ENCODE measurements at regions not wholly inside any gene's neighbourhood (a gene's known extent, or its start where the extent isn't known, plus 50 kb on each side); places are given as distances from the start of the nearest gene placed in this dataset.

DNA sequence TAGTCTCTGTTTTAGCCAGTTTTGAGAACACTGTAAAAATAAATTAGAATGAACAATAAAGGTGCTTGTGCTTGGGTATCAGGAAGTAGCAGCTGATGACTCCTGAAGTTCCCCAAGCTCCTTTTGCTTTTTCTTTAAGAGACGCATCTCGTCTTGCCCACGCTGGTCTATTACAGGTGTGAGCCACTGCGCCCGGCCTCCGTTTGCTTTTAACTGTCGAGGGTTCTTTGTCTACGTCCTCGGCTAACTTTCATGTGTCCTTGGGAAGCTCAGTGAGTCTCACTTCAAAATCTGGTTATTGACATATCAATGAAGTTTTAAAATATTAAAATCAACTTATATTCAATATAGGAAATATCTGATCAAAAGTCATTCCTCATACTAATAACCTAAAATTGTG is 246.5 kb downstream of the FBXO15 start:
- TF ChIP-seq TCF4 (CRISPR knock-in tag; IDR thresholded peaks at IDR 0.05; ENCODE audit: borderline replicate concordance) (no peak), BACH2 (CRISPR knock-in tag; IDR thresholded peaks at IDR 0.05; ENCODE audit: borderline replicate concordance) (no peak), RARB (CRISPR knock-in tag; IDR thresholded peaks at IDR 0.05) (no peak), TOX (CRISPR knock-in tag; IDR thresholded peaks at IDR 0.05; ENCODE audit: borderline replicate concordance) (no peak), PPARA (CRISPR knock-in tag; IDR thresholded peaks at IDR 0.05; ENCODE audit: borderline replicate concordance) (no peak), ZFP30 (CRISPR knock-in tag; IDR thresholded peaks at IDR 0.05) (no peak), ISL1 (CRISPR knock-in tag; IDR thresholded peaks at IDR 0.05) (no peak)
- TF ChIP-seq, protein P1, sequence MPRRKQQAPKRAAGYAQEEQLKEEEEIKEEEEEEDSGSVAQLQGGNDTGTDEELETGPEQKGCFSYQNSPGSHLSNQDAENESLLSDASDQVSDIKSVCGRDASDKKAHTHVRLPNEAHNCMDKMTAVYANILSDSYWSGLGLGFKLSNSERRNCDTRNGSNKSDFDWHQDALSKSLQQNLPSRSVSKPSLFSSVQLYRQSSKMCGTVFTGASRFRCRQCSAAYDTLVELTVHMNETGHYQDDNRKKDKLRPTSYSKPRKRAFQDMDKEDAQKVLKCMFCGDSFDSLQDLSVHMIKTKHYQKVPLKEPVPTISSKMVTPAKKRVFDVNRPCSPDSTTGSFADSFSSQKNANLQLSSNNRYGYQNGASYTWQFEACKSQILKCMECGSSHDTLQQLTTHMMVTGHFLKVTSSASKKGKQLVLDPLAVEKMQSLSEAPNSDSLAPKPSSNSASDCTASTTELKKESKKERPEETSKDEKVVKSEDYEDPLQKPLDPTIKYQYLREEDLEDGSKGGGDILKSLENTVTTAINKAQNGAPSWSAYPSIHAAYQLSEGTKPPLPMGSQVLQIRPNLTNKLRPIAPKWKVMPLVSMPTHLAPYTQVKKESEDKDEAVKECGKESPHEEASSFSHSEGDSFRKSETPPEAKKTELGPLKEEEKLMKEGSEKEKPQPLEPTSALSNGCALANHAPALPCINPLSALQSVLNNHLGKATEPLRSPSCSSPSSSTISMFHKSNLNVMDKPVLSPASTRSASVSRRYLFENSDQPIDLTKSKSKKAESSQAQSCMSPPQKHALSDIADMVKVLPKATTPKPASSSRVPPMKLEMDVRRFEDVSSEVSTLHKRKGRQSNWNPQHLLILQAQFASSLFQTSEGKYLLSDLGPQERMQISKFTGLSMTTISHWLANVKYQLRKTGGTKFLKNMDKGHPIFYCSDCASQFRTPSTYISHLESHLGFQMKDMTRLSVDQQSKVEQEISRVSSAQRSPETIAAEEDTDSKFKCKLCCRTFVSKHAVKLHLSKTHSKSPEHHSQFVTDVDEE (CRISPR knock-in tag; IDR thresholded peaks at IDR 0.05): no peak
- TF ChIP-seq, protein P2, sequence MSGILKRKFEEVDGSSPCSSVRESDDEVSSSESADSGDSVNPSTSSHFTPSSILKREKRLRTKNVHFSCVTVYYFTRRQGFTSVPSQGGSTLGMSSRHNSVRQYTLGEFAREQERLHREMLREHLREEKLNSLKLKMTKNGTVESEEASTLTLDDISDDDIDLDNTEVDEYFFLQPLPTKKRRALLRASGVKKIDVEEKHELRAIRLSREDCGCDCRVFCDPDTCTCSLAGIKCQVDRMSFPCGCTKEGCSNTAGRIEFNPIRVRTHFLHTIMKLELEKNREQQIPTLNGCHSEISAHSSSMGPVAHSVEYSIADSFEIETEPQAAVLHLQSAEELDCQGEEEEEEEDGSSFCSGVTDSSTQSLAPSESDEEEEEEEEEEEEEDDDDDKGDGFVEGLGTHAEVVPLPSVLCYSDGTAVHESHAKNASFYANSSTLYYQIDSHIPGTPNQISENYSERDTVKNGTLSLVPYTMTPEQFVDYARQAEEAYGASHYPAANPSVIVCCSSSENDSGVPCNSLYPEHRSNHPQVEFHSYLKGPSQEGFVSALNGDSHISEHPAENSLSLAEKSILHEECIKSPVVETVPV (CRISPR knock-in tag; IDR thresholded peaks at IDR 0.05): no peak
- TF ChIP-seq, protein P3, sequence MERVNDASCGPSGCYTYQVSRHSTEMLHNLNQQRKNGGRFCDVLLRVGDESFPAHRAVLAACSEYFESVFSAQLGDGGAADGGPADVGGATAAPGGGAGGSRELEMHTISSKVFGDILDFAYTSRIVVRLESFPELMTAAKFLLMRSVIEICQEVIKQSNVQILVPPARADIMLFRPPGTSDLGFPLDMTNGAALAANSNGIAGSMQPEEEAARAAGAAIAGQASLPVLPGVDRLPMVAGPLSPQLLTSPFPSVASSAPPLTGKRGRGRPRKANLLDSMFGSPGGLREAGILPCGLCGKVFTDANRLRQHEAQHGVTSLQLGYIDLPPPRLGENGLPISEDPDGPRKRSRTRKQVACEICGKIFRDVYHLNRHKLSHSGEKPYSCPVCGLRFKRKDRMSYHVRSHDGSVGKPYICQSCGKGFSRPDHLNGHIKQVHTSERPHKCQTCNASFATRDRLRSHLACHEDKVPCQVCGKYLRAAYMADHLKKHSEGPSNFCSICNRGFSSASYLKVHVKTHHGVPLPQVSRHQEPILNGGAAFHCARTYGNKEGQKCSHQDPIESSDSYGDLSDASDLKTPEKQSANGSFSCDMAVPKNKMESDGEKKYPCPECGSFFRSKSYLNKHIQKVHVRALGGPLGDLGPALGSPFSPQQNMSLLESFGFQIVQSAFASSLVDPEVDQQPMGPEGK (CRISPR knock-in tag; IDR thresholded peaks at IDR 0.05; ENCODE audit: borderline replicate concordance): no peak

DNA sequence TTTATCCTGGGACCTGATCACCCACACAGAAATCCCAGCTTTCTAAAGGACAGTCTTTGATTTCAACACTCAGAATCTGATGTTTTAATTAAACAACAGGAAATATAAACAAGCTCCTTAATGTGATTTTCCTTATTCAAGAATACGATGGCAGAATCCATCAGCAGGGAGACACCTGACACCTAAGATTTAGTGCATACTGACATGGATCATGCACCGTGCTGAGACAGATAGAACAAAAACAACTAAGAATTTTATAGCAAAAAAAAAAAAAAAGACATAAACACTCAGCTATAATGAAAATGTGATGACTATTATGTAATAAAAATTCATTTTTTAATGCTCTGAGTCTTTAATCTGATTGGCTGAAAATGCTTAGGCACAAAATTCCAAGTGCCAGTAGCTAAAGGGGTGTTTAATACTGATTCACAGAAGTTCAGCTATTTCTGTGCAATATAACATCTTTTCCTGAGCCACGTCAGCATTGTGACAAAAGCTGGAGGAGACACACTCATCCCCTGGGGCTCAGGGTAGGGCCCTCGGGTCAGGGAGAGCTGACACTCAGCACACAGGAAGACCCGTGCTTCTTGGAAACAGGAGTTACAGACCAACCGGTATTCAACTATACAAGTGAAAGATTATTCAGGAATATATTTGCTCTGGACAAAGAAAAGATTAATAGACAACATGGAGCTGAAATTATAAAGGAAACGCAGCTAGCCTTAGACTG is 247.4 kb downstream of the FBXO15 start:
- TF ChIP-seq BACH2 (CRISPR knock-in tag; IDR thresholded peaks at IDR 0.05; ENCODE audit: borderline replicate concordance) (no peak), ZNF565 (CRISPR knock-in tag; conservative IDR thresholded peaks at IDR 0.05; ENCODE audit: low read depth) (no peak), ZFP30 (CRISPR knock-in tag; IDR thresholded peaks at IDR 0.05) (no peak), SNAI2 (CRISPR knock-in tag; IDR thresholded peaks at IDR 0.05) (no peak), ISL1 (CRISPR knock-in tag; IDR thresholded peaks at IDR 0.05) (no peak)
- TF ChIP-seq, protein P3 (CRISPR knock-in tag; IDR thresholded peaks at IDR 0.05; ENCODE audit: borderline replicate concordance): no peak
- ATAC-seq: no peak

More for the DNA sequence above, 246.5 kb downstream of the FBXO15 start:
- no peak for ATAC-seq

DNA sequence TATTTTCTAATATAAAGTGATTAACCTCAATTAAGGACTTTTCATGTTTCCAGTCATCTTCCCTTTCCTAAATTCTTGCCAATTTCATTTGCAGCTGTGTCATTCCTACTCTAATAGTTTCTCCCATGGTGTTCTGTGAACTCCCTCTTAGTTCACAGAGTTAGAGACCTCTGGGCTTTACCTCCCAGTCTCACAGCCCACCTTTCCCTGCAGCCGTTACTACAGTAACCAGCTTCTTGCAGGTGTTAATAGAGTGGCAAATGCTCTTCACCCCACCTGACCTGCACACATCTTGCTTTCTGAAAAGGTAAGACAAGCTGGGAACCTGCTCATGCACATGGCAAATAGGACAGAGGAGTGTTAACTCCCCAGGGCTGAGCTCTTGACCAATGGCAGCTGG is 250.1 kb downstream of the FBXO15 start:
- TF ChIP-seq CSDC2 (CRISPR knock-in tag; IDR thresholded peaks at IDR 0.05): no peak
- no peak for TF ChIP-seq ESRRG (CRISPR knock-in tag; IDR thresholded peaks at IDR 0.05)
- no peak for ATAC-seq

DNA sequence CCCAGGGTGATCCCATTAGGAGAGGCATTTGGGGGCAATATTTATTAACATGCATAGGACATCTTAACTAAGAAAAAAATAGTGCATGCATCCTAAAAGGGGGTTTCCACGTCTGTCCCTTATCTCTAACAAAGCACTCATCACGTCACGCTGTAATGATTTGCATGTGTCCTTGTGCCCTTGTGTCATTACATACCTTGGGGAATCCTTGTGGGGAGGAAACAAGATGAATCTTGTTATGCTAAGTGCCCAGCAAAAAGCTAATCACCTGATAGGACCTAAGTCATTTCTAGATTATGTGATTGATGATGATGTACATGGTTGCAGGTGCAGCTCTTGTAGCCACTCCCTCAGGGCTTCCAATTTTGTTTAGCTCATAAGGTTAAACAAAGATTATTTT is 250.9 kb downstream of the FBXO15 start:
- ATAC-seq: no peak
- TF ChIP-seq ZNF70 (CRISPR knock-in tag; IDR thresholded peaks at IDR 0.05) (no peak), ZFP3 (CRISPR knock-in tag; IDR thresholded peaks at IDR 0.05) (no peak), BACH2 (CRISPR knock-in tag; IDR thresholded peaks at IDR 0.05; ENCODE audit: borderline replicate concordance) (no peak), ZNF8 (CRISPR knock-in tag; IDR thresholded peaks at IDR 0.05) (no peak), TCF4 (CRISPR knock-in tag; IDR thresholded peaks at IDR 0.05; ENCODE audit: borderline replicate concordance) (no peak), ZFP30 (CRISPR knock-in tag; IDR thresholded peaks at IDR 0.05) (no peak), SNAI2 (CRISPR knock-in tag; IDR thresholded peaks at IDR 0.05) (no peak), ZC3H10 (CRISPR knock-in tag; IDR thresholded peaks at IDR 0.05) (no peak), ESRRG (CRISPR knock-in tag; IDR thresholded peaks at IDR 0.05) (no peak), TOX (CRISPR knock-in tag; IDR thresholded peaks at IDR 0.05; ENCODE audit: borderline replicate concordance) (no peak)
- TF ChIP-seq, protein P4, sequence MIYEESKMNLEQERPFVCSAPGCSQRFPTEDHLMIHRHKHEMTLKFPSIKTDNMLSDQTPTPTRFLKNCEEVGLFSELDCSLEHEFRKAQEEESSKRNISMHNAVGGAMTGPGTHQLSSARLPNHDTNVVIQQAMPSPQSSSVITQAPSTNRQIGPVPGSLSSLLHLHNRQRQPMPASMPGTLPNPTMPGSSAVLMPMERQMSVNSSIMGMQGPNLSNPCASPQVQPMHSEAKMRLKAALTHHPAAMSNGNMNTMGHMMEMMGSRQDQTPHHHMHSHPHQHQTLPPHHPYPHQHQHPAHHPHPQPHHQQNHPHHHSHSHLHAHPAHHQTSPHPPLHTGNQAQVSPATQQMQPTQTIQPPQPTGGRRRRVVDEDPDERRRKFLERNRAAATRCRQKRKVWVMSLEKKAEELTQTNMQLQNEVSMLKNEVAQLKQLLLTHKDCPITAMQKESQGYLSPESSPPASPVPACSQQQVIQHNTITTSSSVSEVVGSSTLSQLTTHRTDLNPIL (CRISPR knock-in tag; IDR thresholded peaks at IDR 0.05; ENCODE audit: low read depth): no peak
- TF ChIP-seq, protein P5, sequence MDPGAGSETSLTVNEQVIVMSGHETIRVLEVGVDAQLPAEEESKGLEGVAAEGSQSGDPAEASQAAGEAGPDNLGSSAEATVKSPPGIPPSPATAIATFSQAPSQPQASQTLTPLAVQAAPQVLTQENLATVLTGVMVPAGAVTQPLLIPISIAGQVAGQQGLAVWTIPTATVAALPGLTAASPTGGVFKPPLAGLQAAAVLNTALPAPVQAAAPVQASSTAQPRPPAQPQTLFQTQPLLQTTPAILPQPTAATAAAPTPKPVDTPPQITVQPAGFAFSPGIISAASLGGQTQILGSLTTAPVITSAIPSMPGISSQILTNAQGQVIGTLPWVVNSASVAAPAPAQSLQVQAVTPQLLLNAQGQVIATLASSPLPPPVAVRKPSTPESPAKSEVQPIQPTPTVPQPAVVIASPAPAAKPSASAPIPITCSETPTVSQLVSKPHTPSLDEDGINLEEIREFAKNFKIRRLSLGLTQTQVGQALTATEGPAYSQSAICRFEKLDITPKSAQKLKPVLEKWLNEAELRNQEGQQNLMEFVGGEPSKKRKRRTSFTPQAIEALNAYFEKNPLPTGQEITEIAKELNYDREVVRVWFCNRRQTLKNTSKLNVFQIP (CRISPR knock-in tag; IDR thresholded peaks at IDR 0.05; ENCODE audit: borderline replicate concordance, low read depth): no peak
- TF ChIP-seq, protein P2 (CRISPR knock-in tag; IDR thresholded peaks at IDR 0.05): no peak
